Right lobe of liver (tissue), 6 donors: ENCODE measurements at regions not wholly inside any gene's neighbourhood (a gene's known extent, or its start where the extent isn't known, plus 50 kb on each side); places are given as distances from the start of the nearest gene placed in this dataset.

ENCODE experiments used
- ATAC-seq, 4 donors: fragments of 200-7000 bp; cut with Tn5 transposase; one replicate each; pipeline ENCODE4 v1.9.1; 2020; ENCODE audit warnings: mild to moderate bottlenecking in 4 of 4, moderate library complexity in 4 of 4
- DNase-seq, 3 donors: peaks; one replicate each; pipeline ENCODE4 v3.0.0-alpha.2; 2020
- H3K27ac ChIP-seq, 3 donors: fragments of 200-600 bp; one replicate each; pipeline ENCODE4 v1.8.0; 2022
- H3K27me3 ChIP-seq, 2 donors: fragments of 200-600 bp; one replicate each; pipeline ENCODE4 v1.8.0; 2022
- H3K36me3 ChIP-seq, 4 donors: fragments of 200-600 bp; sonication (generic) in 1 of 4; one replicate each; pipeline versions ENCODE4 v1.5.1 to v1.8.0; 2017 to 2022; ENCODE audit warnings: control low read depth in 1 of 4
- H3K4me1 ChIP-seq, 4 donors: fragments of 200-600 bp; sonication (generic) in 1 of 4; one replicate each; pipeline versions ENCODE4 v1.5.1 to v1.8.0; 2017 to 2022; ENCODE audit warnings: control low read depth in 1 of 4
- H3K4me3 ChIP-seq, 3 donors: fragments of 200-600 bp; one replicate each; pipeline ENCODE4 v1.8.0; 2022
- H3K9me3 ChIP-seq, 4 donors: fragments of 200-600 bp; sonication (generic) in 1 of 4; one replicate each; pipeline versions ENCODE4 v1.5.1 to v1.8.0; 2017 to 2022; ENCODE audit warnings: control low read depth in 1 of 4
- CTCF ChIP-seq, 4 donors: fragments of 200-600 bp in 3 of 4; fragments of 450-650 bp in 1 of 4; IDR thresholded peaks; one replicate each; pipeline versions ENCODE4 v1.5.1 to v1.8.0; 2016 to 2022; ENCODE audit warnings: antibody characterized with exemption in 4 of 4, mild to moderate bottlenecking in 2 of 4
- POLR2A ChIP-seq: fragments of 450-650 bp; IDR thresholded peaks from one replicate; pipeline ENCODE4 v1.6.1; 2017; ENCODE audit warnings: antibody characterized with exemption, mild to moderate bottlenecking
- WGBS: methylation state at CpG from one replicate; pipeline ENCODE4 v1.1.6; 2018; ENCODE audit warnings: low coverage, low lambda C conversion rate; ENCODE audit not compliant: insufficient coverage; ENCODE audit errors: missing lambda C conversion rate; 5-methylcytosine and 5-hydroxymethylcytosine counted together
- intact Hi-C, 2 donors: fragments of 100-400 bp; cut with DNase I; formaldehyde crosslinking; loops; one replicate each; pipeline versions ENCODE4 v1.11.2 to v1.14.1; 2022
- small RNA-seq, 2 experiments: library from RNA; depleted of rRNA; stranded (forward); fragments of <200 nt; gene quantifications; one replicate each; pipeline ENCODE3, GENCODE V24; 2016
- donor health status: DM: no; HTN: yes; CAD: no.
- donor health status: DM: no; HTN: no; CAD: no.
- donor health status: DM: no; HTN: no; CAD: no.
- donor health status: DM: no; HTN: yes; CAD: no.
- donor health status: DM: no; HTN: yes; CAD: no.

GRCh38 chr3:153103406-153103945 is 58.5 kb upstream of the RAP2B start:
- WGBS: 8% methylated on average over 2 of the region's 2 CpGs
- ATAC-seq (peak in 1 of 4 donors; percentile 14), DNase-seq (no peak)
- H3K27me3 ChIP-seq: no peaks in the 10 kb centered on the region
- H3K27ac ChIP-seq: no peak overlapping the region
- intact Hi-C loops: no loop called here
- H3K36me3 ChIP-seq: no peaks in the 10 kb centered on the region
- H3K9me3 ChIP-seq: no peaks in the 10 kb centered on the region
- no peak overlapping the region for H3K4me3 ChIP-seq
- H3K4me1 ChIP-seq: no peaks in the 10 kb centered on the region
- TF ChIP-seq POLR2A: no peak

GRCh38 chr3:153110041-153110440 is 52.0 kb upstream of the RAP2B start:
- Histone ChIP-seq H3K9me3 (no peaks in the 10 kb centered on the region), H3K4me3 (no peak overlapping the region), H3K27me3 (no peaks in the 10 kb centered on the region), H3K27ac (no peak overlapping the region), H3K36me3 (no peaks in the 10 kb centered on the region), H3K4me1 (no peaks in the 10 kb centered on the region)
- intact Hi-C loops: no loop called here
- TF ChIP-seq CTCF (IDR thresholded peaks at IDR 0.05) (no peak), POLR2A (no peak)
- DNase-seq (no peak), ATAC-seq (no peak)
- WGBS: 93% methylated on average over 2 of the region's 2 CpGs

GRCh38 chr3:153111016-153111415 is 51.0 kb upstream of the RAP2B start:
- no peaks in the 10 kb centered on the region for H3K9me3 ChIP-seq
- no peaks in the 10 kb centered on the region for H3K4me1 ChIP-seq
- DNase-seq (no peak), ATAC-seq (no peak)
- H3K36me3 ChIP-seq: no peaks in the 10 kb centered on the region
- intact Hi-C loops: no loop called here
- WGBS: 66% methylated on average over 3 of the region's 3 CpGs
- no peak overlapping the region for H3K4me3 ChIP-seq
- H3K27me3 ChIP-seq: no peaks in the 10 kb centered on the region
- H3K27ac ChIP-seq: no peak overlapping the region
- TF ChIP-seq CTCF (IDR thresholded peaks at IDR 0.05): no peak
- no peak for TF ChIP-seq POLR2A

Small RNA genes in the stretch of these regions (small RNA-seq; reads per million reads assigned to genes)
- 0 reads per million in 2 experiments for gene HMGN2P13
